ENCODE measurements at regions not wholly inside any gene's neighbourhood (a gene's known extent, or its start where the extent isn't known, plus 50 kb on each side); places are given as distances from the start of the nearest gene placed in this dataset.

DNA sequence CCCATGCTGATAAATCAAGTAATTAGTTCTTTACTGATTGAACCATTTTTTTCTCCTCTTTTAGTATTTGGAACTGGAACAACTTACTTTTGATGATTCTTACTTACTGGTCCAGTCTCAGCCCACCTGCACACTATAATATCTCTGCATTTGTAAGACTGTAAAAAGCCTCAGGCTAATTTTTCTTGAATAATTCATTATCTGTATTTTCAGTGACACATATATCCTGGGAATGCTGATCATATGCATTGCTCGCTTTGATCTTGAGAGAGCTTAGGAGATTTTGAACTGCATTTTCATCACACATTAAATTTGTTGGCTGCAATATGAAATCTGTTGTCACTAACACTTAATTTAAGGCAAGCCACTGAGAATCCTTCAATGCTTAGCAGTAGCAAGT, 760.6 kb downstream of the EDEM1 start:
- DNase-seq (ENCODE audit: extremely low read depth in 1 of 4, low spot score in 3 of 4) = no peak
- Histone ChIP-seq H4K20me1 (replicated peaks; ENCODE audit: control insufficient read depth, insufficient read depth, low read length) (no peaks in the 10 kb centered on the region), H3K27me3 (ENCODE audit: control insufficient read depth in 2 of 2, insufficient read depth in 2 of 2, low read length in 2 of 2) (no peaks in the 10 kb centered on the region), H3K4me2 (ENCODE audit: insufficient read depth, low read length) (no peak overlapping the region), H2AFZ (ENCODE audit: low read depth, low read length) (no peak overlapping the region), H3K9me3 (replicated peaks; ENCODE audit: control insufficient read depth, insufficient read depth, low read depth, low read length) (no peaks in the 10 kb centered on the region), H3K36me3 (ENCODE audit: control insufficient read depth, insufficient read depth, low read length) (no peaks in the 10 kb centered on the region), H3K4me1 (replicated peaks in 1 of 2; ENCODE audit: control insufficient read depth in 2 of 2, insufficient read depth in 2 of 2, low read length in 2 of 2) (no peaks in the 10 kb centered on the region), H3K27ac (ENCODE audit: extremely low read depth, low read depth, low read length) (no peak overlapping the region), H3K9me1 (ENCODE audit: control insufficient read depth, insufficient read depth, low read length) (no peaks in the 10 kb centered on the region), H3K4me3 (no peak overlapping the region), H3K9ac (ENCODE audit: insufficient read depth in 1 of 2, low read depth in 2 of 2, low read length in 2 of 2) (no peak overlapping the region), H3K79me2 (ENCODE audit: control insufficient read depth, insufficient read depth, low read length) (no peaks in the 10 kb centered on the region)
- ChIA-PET CTCF (ENCODE audit: low intra/inter-chr PET ratio) (no interaction called here), POLR2A (no interaction called here)
- in situ Hi-C loops (cut with MboI) = no loop called here
- intact Hi-C loops (cut with micrococcal nuclease) = no loop called here
- FAIRE-seq = no peak
- 0% methylated on average over 1 of the region's 1 CpG for WGBS (ENCODE audit: insufficient coverage, low coverage, missing lambda C conversion rate)
- BruUV-seq (replicated peaks) = no TSS peak
- no peak for ATAC-seq
- TF ChIP-seq TEAD4 (IDR thresholded peaks at IDR 0.05; ENCODE audit: low read length) (no peak), TEAD4 (CRISPR knock-in tag; IDR thresholded peaks at IDR 0.05; ENCODE audit: borderline replicate concordance) (no peak), NR2C1 (IDR thresholded peaks at IDR 0.05) (no peak), NR2C1 (tag; IDR thresholded peaks at IDR 0.05) (no peak), RBM15 (IDR thresholded peaks at IDR 0.05; ENCODE audit: insufficient read depth, low read length) (no peak), FOXJ2 (tag; IDR thresholded peaks at IDR 0.05) (no peak), PTTG1 (tag; IDR thresholded peaks at IDR 0.05; ENCODE audit: low read depth) (no peak), GMEB1 (CRISPR knock-in tag; IDR thresholded peaks at IDR 0.05) (no peak), SMARCA4 (IDR thresholded peaks at IDR 0.05) (no peak), NFATC3 (IDR thresholded peaks at IDR 0.05) (no peak), ZNF212 (CRISPR knock-in tag; IDR thresholded peaks at IDR 0.05) (no peak), GABPB1 (CRISPR knock-in tag; IDR thresholded peaks at IDR 0.05) (no peak), ZNF263 (CRISPR knock-in tag; IDR thresholded peaks at IDR 0.05; ENCODE audit: borderline replicate concordance) (no peak), ZNF277 (CRISPR knock-in tag; IDR thresholded peaks at IDR 0.05; ENCODE audit: borderline replicate concordance) (no peak), CEBPG (CRISPR knock-in tag; IDR thresholded peaks at IDR 0.05) (no peak), CEBPG (tag; conservative IDR thresholded peaks at IDR 0.05 in 1 of 2, IDR thresholded peaks at IDR 0.05 in 1 of 2) (no peak), TCF7L2 (IDR thresholded peaks at IDR 0.05; ENCODE audit: low read depth, low read length) (no peak), PHF20 (IDR thresholded peaks at IDR 0.05; ENCODE audit: partially characterized antibody) (no peak)
